Urinary bladder (tissue), 3 donors: ENCODE measurements at regions not wholly inside any gene's neighbourhood (a gene's known extent, or its start where the extent isn't known, plus 50 kb on each side); places are given as distances from the start of the nearest gene placed in this dataset.

Experiments
- DNase-seq: peaks from one replicate; pipeline ENCODE4 v3.0.0-alpha.2; 2015; ENCODE audit errors: extremely low spot score
- H3K27ac ChIP-seq: one replicate; pipeline ENCODE4 v1.5.1; 2013; ENCODE audit warnings: low read depth, mild to moderate bottlenecking, moderate library complexity
- H3K36me3 ChIP-seq: one replicate; pipeline ENCODE4 v1.6.1; 2013; ENCODE audit warnings: mild to moderate bottlenecking, moderate library complexity; ENCODE audit not compliant: insufficient read depth
- H3K4me1 ChIP-seq: one replicate; pipeline ENCODE4 v1.6.1; 2013; ENCODE audit warnings: mild to moderate bottlenecking, moderate library complexity; ENCODE audit not compliant: insufficient read depth
- H3K4me3 ChIP-seq: one replicate; pipeline ENCODE4 v1.5.1; 2013; ENCODE audit warnings: low read depth, low read length
- WGBS: extraction: QIAGEN DNeasy Blood & Tissue Kit; methylation state at CpG from one replicate; pipeline ENCODE4 v1.1.7; 2013; 5-methylcytosine and 5-hydroxymethylcytosine counted together
- donor health status: healthy with polysubstance abuse.
- donor health status: healthy.

DNA sequence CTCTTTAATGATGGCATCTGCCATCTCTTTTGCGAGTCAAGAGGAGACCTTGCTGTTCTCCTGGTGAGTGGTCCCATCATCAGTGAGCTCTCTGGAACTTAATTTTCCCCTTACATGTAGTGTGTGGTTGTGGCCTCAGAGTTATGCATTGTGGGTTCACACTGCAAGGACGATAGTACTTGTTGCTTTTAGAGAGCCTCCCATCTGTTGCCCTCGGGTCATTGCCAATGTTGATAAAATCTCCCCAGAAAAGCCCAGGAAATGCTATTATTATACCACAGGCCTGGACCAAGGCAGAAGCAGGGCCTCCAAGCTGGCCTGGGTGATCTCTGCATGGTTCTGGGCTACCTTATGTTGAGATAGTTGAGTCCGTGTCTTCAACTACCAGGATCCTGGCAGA is 241.6 kb downstream of the BMP7 start:
- WGBS, result 84% methylated on average over 4 of the region's 4 CpGs
- no peak overlapping the region for H3K4me3 ChIP-seq
- H3K27ac ChIP-seq, result no peak overlapping the region
- H3K36me3 ChIP-seq, result no peaks in the 10 kb centered on the region
- H3K4me1 ChIP-seq, result no peaks in the 10 kb centered on the region
- no peak for DNase-seq

DNA sequence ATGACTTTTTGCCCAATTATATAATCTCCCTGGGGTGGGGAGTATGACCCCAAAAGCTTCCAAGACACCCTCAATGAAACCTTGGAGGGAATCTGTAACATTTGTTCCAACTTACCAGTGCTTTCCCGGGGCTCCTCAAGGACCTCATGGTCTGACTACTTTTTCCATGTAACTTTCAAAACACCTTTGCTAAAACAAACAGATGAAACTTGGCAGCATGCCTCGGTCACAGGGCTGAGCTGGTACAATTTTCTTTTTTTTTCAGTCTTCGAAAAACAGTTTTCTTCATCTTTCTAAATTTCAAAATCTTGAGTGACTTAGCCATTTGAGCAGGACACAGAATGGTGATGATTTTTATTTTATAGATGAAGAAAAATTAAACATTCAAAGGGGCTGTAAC is 241.2 kb downstream of the BMP7 start:
- Histone ChIP-seq H3K27ac (no peak overlapping the region), H3K36me3 (no peaks in the 10 kb centered on the region), H3K4me3 (no peak overlapping the region), H3K4me1 (no peaks in the 10 kb centered on the region)
- WGBS, result 52% methylated on average over 3 of the region's 3 CpGs
- DNase-seq, result no peak

DNA sequence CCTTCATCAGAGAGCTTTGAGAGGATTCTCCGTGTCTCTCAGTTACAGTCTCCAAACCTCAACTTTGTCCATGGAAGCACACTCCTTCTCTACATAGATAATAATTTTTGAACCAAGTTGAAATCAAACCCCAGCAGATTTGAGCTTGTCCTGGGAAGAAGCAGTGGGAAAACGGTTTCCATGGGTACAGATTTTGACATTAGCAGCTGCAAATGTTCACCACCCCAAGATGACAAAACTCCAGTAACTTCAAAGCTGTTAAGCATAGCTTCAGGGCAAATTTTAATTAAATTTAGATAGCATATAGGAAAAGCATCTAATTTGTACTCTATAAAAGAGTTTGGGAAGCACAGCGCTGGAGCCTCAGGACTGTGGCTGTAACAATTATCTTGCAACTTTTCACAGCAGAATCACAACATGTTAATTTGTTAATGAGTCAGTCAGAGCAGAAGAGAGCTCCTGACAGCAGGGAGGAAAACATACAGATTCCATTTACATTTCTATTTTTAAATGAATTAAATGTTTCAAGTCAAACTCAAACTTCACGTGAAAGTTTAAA is 240.7 kb downstream of the BMP7 start:
- no peak overlapping the region for H3K27ac ChIP-seq
- no peak for DNase-seq
- 38% methylated on average over 4 of the region's 4 CpGs for WGBS

DNA sequence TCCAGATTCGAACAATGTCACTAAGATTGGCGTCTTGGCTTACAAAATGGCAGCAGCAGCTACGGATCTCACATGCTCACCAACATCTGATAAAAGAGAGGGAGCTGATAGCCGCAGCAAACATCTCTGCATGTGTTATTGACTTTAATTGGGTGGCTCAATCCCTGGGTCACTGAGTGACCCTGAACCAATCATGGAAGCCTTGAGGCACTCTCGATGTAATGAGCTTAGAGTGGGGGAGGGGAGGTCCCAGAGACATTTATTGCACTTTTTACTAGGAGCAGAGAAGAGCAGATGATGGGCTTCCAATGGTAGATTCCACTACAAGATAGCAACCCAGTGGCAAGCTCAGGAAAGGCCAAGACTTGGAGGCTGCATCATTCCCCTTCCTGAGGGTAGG is 238.7 kb downstream of the BMP7 start:
- Histone ChIP-seq H3K4me1 (no peaks in the 10 kb centered on the region), H3K4me3 (no peak overlapping the region), H3K27ac (no peak overlapping the region), H3K36me3 (no peaks in the 10 kb centered on the region)
- 63% methylated on average over 5 of the region's 5 CpGs for WGBS
- DNase-seq, result no peak

More for the DNA sequence above, 240.7 kb downstream of the BMP7 start:
- H3K4me1 ChIP-seq, result no peaks in the 10 kb centered on the region
- no peaks in the 10 kb centered on the region for H3K36me3 ChIP-seq
- H3K4me3 ChIP-seq, result no peak overlapping the region

DNA sequence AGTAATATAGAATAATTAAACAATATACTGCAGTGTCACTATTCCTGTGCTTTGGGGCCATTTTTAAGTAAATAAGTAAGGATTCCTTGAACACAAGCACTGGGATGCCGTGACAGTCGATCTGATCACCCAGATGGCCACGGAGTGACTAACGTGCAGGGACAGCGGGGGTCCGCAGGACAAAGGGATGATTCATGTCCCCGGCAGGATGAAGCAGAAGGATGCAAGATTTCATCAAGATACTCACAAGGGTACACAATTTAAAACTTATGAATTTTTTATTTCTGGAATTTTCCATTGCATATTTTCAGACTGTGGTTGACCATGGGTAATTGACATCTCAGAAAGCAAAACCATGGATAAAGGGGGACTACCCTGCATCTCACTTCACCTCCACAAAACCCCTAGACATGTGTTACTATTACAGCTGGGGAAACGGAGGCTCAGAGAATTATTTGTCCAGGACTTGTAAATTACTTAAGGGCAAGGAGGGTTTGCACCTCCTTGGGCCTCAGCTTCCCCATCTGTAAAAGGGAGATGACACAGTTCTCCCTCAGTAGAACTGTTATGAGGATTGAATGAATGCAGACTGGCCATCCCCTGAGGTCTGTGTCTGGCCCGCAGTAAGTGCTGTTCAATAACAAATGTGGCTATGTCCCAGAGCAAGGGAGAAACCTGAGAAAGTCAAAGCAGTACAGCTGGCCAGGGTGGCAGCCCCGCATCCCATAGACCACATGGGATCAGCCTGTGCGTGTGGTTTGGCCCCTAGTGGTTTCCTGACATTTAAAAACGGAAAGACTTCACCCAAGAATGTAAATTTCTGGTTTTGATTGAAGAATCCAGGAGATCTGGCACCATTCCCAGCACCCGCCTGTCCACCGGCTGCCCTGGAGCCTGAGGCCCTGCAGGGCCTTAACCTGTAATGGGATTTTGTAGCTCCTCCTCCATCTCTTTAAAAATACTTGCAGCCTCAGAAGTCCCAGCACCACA is 235.5 kb downstream of the BMP7 start:
- no peak for DNase-seq
- Histone ChIP-seq H3K4me3 (no peak overlapping the region), H3K36me3 (no peaks in the 10 kb centered on the region), H3K4me1 (no peaks in the 10 kb centered on the region), H3K27ac (no peak overlapping the region)
- 65% methylated on average over 14 of the region's 14 CpGs for WGBS

DNA sequence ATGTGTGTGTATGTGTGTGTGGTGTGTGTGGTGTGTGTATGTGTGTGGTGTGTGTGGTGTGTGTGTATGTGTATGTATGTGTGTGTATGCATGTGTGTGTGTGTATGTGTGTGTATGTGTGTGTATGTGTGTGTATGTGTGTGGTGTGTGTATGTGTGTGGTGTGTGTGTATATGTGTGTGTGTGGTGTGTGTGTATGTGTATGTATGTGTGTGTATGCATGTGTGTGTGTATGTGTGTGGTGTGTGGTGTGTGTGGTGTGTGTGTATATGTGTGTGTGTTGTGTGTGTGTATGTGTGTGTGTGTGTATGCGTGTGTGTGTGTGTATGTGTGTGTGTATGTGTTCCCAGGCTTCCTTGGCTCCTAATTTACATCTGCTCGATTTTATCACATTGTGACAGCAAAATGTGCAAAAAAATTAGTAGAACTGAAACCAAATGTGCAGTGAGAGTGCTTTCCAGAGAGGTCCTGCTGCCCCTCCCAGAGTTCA is 234.5 kb downstream of the BMP7 start:
- H3K36me3 ChIP-seq, result no peaks in the 10 kb centered on the region
- H3K27ac ChIP-seq, result no peak overlapping the region
- DNase-seq, result no peak
- H3K4me1 ChIP-seq, result no peaks in the 10 kb centered on the region
- H3K4me3 ChIP-seq, result no peak overlapping the region
- 61% methylated on average over 2 of the region's 2 CpGs for WGBS

DNA sequence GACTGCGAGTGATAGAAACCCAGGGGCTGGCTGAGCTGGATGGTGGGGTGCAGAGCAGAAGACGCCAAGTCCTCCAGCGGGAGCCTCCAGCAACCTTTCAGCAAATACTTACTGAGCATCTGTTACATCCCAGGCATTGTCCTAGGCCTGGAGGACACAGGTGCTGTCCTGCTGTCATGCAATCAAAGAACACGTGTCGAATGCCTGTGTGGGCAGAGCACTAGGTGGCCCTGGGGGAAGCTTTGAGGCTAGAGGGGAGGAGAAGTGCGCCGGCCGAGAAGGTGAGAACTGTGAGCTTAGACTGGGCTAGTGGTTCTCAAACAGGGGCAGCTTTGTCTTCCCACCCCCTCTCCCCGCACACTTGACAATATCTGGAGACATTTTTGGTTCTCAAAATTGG is 233.6 kb downstream of the BMP7 start:
- H3K4me3 ChIP-seq, result no peak overlapping the region
- no peak overlapping the region for H3K27ac ChIP-seq
- DNase-seq, result no peak
- H3K4me1 ChIP-seq, result no peaks in the 10 kb centered on the region
- no peaks in the 10 kb centered on the region for H3K36me3 ChIP-seq
- WGBS, result 83% methylated on average over 9 of the region's 9 CpGs

DNA sequence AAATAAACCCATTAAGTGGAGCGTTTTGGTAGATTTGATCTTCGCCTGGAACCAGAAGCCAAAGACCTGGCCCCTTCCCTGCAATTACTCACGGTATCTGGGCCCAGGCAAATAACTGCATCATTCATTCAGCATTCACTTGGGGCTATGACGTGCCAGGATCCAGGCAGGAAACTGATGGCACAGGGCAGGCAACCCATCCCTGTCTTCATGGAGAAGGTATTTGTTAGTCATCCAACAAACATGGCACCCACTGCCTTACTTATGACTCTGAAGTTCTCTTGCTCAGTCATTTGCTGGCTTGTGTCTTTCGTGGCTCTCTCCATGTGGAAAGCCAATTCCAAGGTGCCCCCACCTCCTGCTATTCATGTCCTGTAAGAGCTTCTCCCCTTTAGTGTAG is 232.4 kb downstream of the BMP7 start:
- 77% methylated on average over 5 of the region's 5 CpGs for WGBS
- Histone ChIP-seq H3K4me3 (no peak overlapping the region), H3K36me3 (no peaks in the 10 kb centered on the region), H3K27ac (no peak overlapping the region), H3K4me1 (no peaks in the 10 kb centered on the region)
- DNase-seq, result no peak

DNA sequence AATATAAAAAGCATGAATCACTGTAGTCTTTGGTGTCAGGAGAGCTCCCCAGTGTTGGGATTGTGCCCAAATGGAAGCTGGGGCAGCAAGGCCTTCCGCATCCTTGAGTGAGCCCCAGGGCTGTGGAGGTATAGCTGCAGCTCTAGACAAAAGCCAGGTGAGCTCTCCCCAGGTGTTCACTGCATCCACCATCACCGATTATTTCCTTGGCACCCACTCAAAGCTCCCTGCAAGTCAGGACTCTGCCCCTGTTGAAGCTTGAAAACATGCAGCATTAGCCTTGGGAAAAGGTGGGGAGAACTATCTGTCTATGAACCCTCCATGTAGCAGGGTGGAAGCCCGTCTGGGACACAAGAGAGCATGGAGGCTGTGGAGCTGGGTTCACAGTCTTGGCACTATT is 228.8 kb downstream of the BMP7 start:
- no peak overlapping the region for H3K4me3 ChIP-seq
- no peaks in the 10 kb centered on the region for H3K36me3 ChIP-seq
- WGBS, result 91% methylated on average over 3 of the region's 3 CpGs
- no peaks in the 10 kb centered on the region for H3K4me1 ChIP-seq
- DNase-seq, result no peak
- H3K27ac ChIP-seq, result no peak overlapping the region

DNA sequence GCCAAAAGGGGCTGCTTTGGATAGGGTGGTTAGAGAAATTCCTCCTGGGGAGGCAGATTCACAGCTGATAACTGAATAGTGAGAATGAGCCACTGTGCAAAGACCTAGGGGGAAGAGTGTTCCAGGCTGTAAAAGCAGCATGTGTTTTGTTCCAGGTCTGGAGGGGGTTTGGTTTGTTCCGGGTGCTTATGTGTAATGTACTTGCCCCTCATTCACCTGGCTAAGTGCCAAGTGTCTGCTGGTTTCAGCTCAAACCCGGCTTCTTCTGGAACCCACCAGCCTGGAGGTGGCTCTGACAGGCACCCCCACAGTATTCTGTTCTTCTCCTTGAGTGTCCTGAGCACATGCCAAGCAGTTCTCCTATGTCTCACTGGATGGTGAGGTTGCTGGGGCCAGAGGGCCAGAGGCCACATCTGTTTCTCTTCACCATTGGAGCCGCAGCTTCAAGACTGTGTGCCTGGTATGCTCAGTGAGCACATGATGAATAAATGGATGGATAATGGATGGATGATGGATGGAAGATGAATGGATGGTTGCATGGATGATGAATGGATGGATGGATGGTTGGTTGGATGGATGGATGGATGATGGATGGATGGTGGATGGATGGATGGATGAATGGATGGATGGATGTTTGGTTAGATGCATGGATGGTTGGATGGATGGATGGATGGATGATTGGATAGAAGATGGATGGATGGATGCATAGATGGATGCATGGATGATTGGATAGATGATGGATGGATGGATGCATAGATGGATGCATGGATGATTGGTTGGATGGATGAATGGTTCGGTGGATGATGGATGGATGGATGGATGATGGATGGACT is 227.6 kb downstream of the BMP7 start:
- Histone ChIP-seq H3K4me3 (no peak overlapping the region), H3K4me1 (no peaks in the 10 kb centered on the region), H3K36me3 (no peaks in the 10 kb centered on the region), H3K27ac (no peak overlapping the region)
- DNase-seq, result no peak
- 73% methylated on average over 4 of the region's 4 CpGs for WGBS

DNA sequence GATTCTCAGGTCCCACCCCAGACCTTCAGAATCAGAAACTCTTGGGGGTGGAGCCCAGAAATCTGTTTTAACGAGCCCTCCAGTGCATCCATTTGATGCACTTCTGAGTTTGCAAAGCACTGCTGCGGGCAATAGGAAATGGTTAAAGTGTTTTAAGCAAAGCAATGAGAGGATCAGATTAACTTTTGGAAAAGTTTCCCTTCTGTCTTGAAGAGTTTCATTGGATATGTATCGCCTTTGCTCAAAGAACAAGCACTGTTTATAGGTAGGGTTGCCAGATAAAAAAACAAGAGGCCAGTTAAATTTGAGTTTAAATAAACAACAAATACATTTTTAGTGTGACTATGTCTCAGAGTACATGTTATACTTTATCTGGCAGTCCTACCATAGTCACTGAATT is 226.0 kb downstream of the BMP7 start:
- no peak overlapping the region for H3K4me3 ChIP-seq
- no peak overlapping the region for H3K27ac ChIP-seq
- DNase-seq, result no peak
- 46% methylated on average over 3 of the region's 3 CpGs for WGBS
- no peaks in the 10 kb centered on the region for H3K4me1 ChIP-seq
- no peaks in the 10 kb centered on the region for H3K36me3 ChIP-seq

DNA sequence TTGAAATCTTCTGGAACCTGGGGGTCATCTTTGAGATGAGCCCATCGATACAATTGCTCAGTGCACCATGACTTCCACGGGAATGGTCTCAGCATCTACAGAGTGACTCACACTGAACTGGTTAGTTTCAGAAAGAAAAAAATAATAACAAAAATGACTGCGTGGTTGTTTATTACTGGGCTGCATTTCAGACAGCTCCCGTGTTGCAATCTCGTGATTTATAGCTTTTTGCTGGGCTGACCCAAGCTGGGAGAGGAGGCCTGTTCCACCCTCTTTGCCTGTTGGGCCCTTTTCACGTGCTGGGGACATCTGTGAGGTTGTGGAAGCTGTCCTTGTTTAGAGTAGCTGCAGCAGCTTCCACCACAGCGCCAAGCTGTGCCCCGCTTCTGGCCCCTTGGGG is 225.5 kb downstream of the BMP7 start:
- no peaks in the 10 kb centered on the region for H3K36me3 ChIP-seq
- WGBS, result 29% methylated on average over 8 of the region's 8 CpGs
- no peak overlapping the region for H3K4me3 ChIP-seq
- no peak overlapping the region for H3K27ac ChIP-seq
- no peak for DNase-seq
- no peaks in the 10 kb centered on the region for H3K4me1 ChIP-seq

DNA sequence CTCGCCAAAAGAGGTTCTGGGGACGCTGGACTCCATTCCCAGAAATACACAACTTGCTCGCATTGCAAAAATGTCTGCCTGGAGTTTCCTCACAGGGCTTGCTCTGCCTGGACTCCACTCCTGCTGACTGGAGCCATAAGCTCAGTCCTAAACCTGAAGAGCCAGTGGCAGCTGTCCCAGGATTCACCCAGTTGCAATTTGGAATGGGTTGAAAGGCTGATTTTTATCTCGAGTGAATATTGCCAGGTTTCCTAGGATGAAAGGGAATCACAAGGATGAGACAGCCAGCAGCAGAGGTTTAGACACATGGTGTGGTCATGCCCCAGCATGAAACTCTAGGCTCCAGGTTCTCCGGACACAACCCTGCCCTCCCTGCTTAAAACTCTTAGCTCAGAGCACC is 223.3 kb downstream of the BMP7 start:
- no peak for DNase-seq
- Histone ChIP-seq H3K4me1 (no peaks in the 10 kb centered on the region), H3K27ac (no peak overlapping the region), H3K36me3 (no peaks in the 10 kb centered on the region), H3K4me3 (no peak overlapping the region)
- 55% methylated on average over 5 of the region's 5 CpGs for WGBS
